ENCODE measurements at regions not wholly inside any gene's neighbourhood (a gene's known extent, or its start where the extent isn't known, plus 50 kb on each side); places are given as distances from the start of the nearest gene placed in this dataset.
"Not testable (repeated sequence)": the region's sequence is repeated elsewhere in the genome, so short reads cannot be mapped to it uniquely, and the experiment has no call there.

- TF ChIP-seq CTCF, POLR2A (IDR thresholded peaks at IDR 0.05): not testable (repeated sequence)
These were observed 963.6 kb upstream of the COX7C start for GRCh38 chr5:85654144-85654543.
